ENCODE measurements at regions not wholly inside any gene's neighbourhood (a gene's known extent, or its start where the extent isn't known, plus 50 kb on each side); places are given as distances from the start of the nearest gene placed in this dataset.

DNA sequence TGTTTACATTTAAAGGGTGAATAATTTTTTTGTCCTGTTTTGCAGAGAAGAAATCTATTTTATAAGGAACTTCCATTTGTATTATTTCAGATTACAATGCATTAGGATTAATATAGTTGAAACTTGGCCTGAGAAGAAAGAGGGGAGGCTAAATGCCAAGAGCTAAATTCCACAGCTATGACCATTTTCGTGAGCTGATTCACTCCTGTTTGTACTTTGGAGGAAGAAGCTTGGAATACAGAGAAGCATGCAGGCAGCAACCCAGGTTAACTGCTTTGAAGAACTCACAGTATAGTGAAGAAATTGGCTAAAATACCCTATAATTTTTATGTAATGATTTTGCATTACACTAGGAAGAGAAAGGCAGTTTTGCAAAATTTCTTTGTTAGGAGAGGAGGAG lies 309.4 kb upstream of the KLF12 start:
- TF ChIP-seq CTCF (IDR thresholded peaks at IDR 0.05) (no peak), POLR2A (IDR thresholded peaks at IDR 0.05) (no peak), EP300 (IDR thresholded peaks at IDR 0.05; ENCODE audit: low read depth) (no peak), POLR2AphosphoS5 (IDR thresholded peaks at IDR 0.05) (no peak)
